GM23338 (cell line): ENCODE measurements at regions not wholly inside any gene's neighbourhood (a gene's known extent, or its start where the extent isn't known, plus 50 kb on each side); places are given as distances from the start of the nearest gene placed in this dataset.

ENCODE experiments used
- CREB1 ChIP-seq: fragments of 250-450 bp; sonication (Bioruptor Pico); IDR thresholded peaks from 2 replicates; pipeline ENCODE4 v1.5.0; 2020; ENCODE audit warnings: low read depth, mild to moderate bottlenecking, moderate library complexity
- EZH2 ChIP-seq: fragments of 200-600 bp; sonication (generic); IDR thresholded peaks from one replicate; pipeline ENCODE4 v1.8.0; 2017; ENCODE audit warnings: antibody characterized with exemption, mild to moderate bottlenecking, low read depth; ENCODE audit not compliant: unreplicated experiment
- EZH2phosphoT487 ChIP-seq: fragments of 200-600 bp; sonication (generic); IDR thresholded peaks from one replicate; pipeline ENCODE4 v1.8.1; 2018; ENCODE audit warnings: antibody characterized with exemption; ENCODE audit not compliant: unreplicated experiment
- POLR2AphosphoS5 ChIP-seq: IDR thresholded peaks from 2 replicates; pipeline ENCODE4 v1.6.1; 2016; ENCODE audit warnings: antibody characterized with exemption, low read depth
- REST ChIP-seq: IDR thresholded peaks from one replicate; pipeline ENCODE4 v1.6.1; 2018; ENCODE audit warnings: antibody characterized with exemption; ENCODE audit not compliant: unreplicated experiment
- STAT1 ChIP-seq: IDR thresholded peaks from one replicate; pipeline ENCODE4 v1.6.1; 2016; ENCODE audit warnings: antibody characterized with exemption; ENCODE audit not compliant: unreplicated experiment
- TF ChIP-seq, protein P1 (sequence below), 2 experiments: fragments of 200-600 bp in 1 of 2; sonication (generic) in 1 of 2; conservative IDR thresholded peaks; 2 replicates each; pipeline versions ENCODE4 v1.5.1 to v1.6.1; 2016 to 2017; ENCODE audit warnings: antibody characterized with exemption in 2 of 2, low read depth in 2 of 2, mild to moderate bottlenecking in 2 of 2, moderate library complexity in 1 of 2
- TF ChIP-seq, protein P2 (sequence below): IDR thresholded peaks from 2 replicates; pipeline ENCODE4 v1.6.1; 2016; ENCODE audit warnings: antibody characterized with exemption

- TF ChIP-seq, protein P1, sequence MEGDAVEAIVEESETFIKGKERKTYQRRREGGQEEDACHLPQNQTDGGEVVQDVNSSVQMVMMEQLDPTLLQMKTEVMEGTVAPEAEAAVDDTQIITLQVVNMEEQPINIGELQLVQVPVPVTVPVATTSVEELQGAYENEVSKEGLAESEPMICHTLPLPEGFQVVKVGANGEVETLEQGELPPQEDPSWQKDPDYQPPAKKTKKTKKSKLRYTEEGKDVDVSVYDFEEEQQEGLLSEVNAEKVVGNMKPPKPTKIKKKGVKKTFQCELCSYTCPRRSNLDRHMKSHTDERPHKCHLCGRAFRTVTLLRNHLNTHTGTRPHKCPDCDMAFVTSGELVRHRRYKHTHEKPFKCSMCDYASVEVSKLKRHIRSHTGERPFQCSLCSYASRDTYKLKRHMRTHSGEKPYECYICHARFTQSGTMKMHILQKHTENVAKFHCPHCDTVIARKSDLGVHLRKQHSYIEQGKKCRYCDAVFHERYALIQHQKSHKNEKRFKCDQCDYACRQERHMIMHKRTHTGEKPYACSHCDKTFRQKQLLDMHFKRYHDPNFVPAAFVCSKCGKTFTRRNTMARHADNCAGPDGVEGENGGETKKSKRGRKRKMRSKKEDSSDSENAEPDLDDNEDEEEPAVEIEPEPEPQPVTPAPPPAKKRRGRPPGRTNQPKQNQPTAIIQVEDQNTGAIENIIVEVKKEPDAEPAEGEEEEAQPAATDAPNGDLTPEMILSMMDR (conservative IDR thresholded peaks at IDR 0.05; ENCODE audit: low read depth in 2 of 2) = no peak
- no peak for TF ChIP-seq EZH2
- TF ChIP-seq, protein P2, sequence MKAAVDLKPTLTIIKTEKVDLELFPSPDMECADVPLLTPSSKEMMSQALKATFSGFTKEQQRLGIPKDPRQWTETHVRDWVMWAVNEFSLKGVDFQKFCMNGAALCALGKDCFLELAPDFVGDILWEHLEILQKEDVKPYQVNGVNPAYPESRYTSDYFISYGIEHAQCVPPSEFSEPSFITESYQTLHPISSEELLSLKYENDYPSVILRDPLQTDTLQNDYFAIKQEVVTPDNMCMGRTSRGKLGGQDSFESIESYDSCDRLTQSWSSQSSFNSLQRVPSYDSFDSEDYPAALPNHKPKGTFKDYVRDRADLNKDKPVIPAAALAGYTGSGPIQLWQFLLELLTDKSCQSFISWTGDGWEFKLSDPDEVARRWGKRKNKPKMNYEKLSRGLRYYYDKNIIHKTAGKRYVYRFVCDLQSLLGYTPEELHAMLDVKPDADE = no peak
- no peak for TF ChIP-seq EZH2phosphoT487
- TF ChIP-seq POLR2AphosphoS5 = no peak
- no peak for TF ChIP-seq STAT1
- TF ChIP-seq REST = no peak
- TF ChIP-seq CREB1 (CRISPR knock-in tag) = no peak
Measured at GRCh38 chr6:86070151-86070550, 427.5 kb upstream of the SYNCRIP start.
